ENCODE measurements at regions not wholly inside any gene's neighbourhood (a gene's known extent, or its start where the extent isn't known, plus 50 kb on each side); places are given as distances from the start of the nearest gene placed in this dataset.

DNA sequence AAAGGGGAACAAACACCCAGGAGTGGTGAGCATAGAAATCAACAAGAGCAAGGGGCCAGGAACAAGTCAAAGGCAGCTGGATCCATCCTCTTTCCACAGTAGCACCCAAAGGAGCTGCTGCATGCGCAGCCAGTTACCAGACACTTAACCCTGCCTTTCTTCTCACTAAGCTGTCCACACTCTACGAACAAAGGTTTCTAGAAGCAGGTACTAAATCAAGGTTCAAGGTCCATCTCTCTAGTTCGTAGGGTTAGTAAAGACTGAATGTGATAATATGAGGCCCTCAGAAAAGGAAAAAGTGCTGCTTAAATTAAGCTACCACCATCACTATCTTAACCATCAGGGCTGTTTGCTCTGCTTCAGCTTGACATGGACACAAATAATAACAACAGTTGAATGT lies 121.2 kb upstream of the NIPBL start:
- TF ChIP-seq, protein P1, sequence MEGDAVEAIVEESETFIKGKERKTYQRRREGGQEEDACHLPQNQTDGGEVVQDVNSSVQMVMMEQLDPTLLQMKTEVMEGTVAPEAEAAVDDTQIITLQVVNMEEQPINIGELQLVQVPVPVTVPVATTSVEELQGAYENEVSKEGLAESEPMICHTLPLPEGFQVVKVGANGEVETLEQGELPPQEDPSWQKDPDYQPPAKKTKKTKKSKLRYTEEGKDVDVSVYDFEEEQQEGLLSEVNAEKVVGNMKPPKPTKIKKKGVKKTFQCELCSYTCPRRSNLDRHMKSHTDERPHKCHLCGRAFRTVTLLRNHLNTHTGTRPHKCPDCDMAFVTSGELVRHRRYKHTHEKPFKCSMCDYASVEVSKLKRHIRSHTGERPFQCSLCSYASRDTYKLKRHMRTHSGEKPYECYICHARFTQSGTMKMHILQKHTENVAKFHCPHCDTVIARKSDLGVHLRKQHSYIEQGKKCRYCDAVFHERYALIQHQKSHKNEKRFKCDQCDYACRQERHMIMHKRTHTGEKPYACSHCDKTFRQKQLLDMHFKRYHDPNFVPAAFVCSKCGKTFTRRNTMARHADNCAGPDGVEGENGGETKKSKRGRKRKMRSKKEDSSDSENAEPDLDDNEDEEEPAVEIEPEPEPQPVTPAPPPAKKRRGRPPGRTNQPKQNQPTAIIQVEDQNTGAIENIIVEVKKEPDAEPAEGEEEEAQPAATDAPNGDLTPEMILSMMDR (conservative IDR thresholded peaks at IDR 0.05): no peak
- no peak for TF ChIP-seq EZH2 (IDR thresholded peaks at IDR 0.05; ENCODE audit: low read depth)
